ENCODE measurements at regions not wholly inside any gene's neighbourhood (a gene's known extent, or its start where the extent isn't known, plus 50 kb on each side); places are given as distances from the start of the nearest gene placed in this dataset.
A peak's percentile ranks its signal among the peaks of the same experiment; 100 is the strongest.

- ATAC-seq = no peak
Observed at GRCh38 chr9:95666096-95666784, 149.5 kb upstream of the PTCH1 start.

- no peak for ATAC-seq
Observed at GRCh38 chr9:95653246-95653645, 136.5 kb upstream of the PTCH1 start.

- no peak for ATAC-seq
Observed at GRCh38 chr9:95650720-95651119, 133.9 kb upstream of the PTCH1 start.

GRCh38 chr9:95649801-95650213, 133.0 kb upstream of the PTCH1 start:
- ATAC-seq = no peak

- no peak for ATAC-seq
Observed at GRCh38 chr9:95648225-95648624, 131.5 kb upstream of the PTCH1 start.

GRCh38 chr9:95645992-95646391, 129.2 kb upstream of the PTCH1 start:
- ATAC-seq = no peak

- ATAC-seq = no peak
Observed at GRCh38 chr9:95645579-95645978, 128.8 kb upstream of the PTCH1 start.

GRCh38 chr9:95644377-95644776, 127.6 kb upstream of the PTCH1 start:
- ATAC-seq = no peak

- no peak for ATAC-seq
Observed at GRCh38 chr9:95643619-95644018, 126.8 kb upstream of the PTCH1 start.

GRCh38 chr9:95642189-95642588, 125.4 kb upstream of the PTCH1 start:
- no peak for ATAC-seq

GRCh38 chr9:95641586-95641985, 124.8 kb upstream of the PTCH1 start:
- no peak for ATAC-seq

GRCh38 chr9:95640336-95640735, 123.6 kb upstream of the PTCH1 start:
- no peak for ATAC-seq

GRCh38 chr9:95635986-95636671, 119.4 kb upstream of the PTCH1 start:
- no peak for ATAC-seq

GRCh38 chr9:95634536-95634935, 117.8 kb upstream of the PTCH1 start:
- ATAC-seq = no peak

GRCh38 chr9:95634114-95634513, 117.3 kb upstream of the PTCH1 start:
- no peak for ATAC-seq

GRCh38 chr9:95629585-95629984, 112.8 kb upstream of the PTCH1 start:
- ATAC-seq = no peak

- ATAC-seq = no peak
Observed at GRCh38 chr9:95627802-95628201, 111.0 kb upstream of the PTCH1 start.

- peak in 1 of 2 donors; percentile 55 for ATAC-seq
Observed at GRCh38 chr9:95626885-95627558, 110.3 kb upstream of the PTCH1 start.

GRCh38 chr9:95626341-95626740, 109.6 kb upstream of the PTCH1 start:
- ATAC-seq = no peak

- no peak for ATAC-seq
Observed at GRCh38 chr9:95623640-95624039, 106.9 kb upstream of the PTCH1 start.

GRCh38 chr9:95620722-95621121, 104.0 kb upstream of the PTCH1 start:
- no peak for ATAC-seq

GRCh38 chr9:95620314-95620713, 103.5 kb upstream of the PTCH1 start:
- ATAC-seq = no peak

GRCh38 chr9:95615246-95615645, 98.5 kb upstream of the PTCH1 start:
- no peak for ATAC-seq

GRCh38 chr9:95613670-95614069, 96.9 kb upstream of the PTCH1 start:
- no peak for ATAC-seq

All from activated CD4-positive, CD25-positive, alpha-beta regulatory T cell treated with anti-CD3 and anti-CD28 coated beads, Interleukin-2, amount 50 U/mL, for 24 hours (primary cell).